HG03571 (cell line): ENCODE measurements at regions not wholly inside any gene's neighbourhood (a gene's known extent, or its start where the extent isn't known, plus 50 kb on each side); places are given as distances from the start of the nearest gene placed in this dataset.
A peak's percentile ranks its signal among the peaks of the same experiment; 100 is the strongest.

Source experiments
- ATAC-seq: cut with Tn5 transposase; IDR thresholded peaks from one replicate; pipeline ENCODE4 v1.9.1; 2021; ENCODE audit not compliant: unreplicated experiment

DNA sequence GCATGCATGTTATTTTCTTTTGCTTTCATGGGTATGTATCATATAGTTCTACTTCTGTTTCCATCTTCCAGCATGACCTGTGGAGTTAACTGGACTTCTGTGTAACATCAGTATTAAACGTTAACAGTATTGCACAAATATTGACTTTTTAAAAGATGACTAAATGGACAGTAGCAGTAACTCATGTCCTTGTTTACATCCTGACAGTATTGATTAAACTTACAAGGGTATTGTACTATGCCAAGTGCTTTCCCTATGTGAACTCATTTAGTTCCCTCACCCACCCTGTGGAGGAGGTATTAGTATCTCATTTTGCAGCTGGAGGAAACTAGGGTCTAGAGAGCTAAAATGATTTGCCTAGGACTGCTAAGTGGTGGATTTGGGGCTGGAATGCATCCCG lies 128.7 kb upstream of the SLC10A2 start:
- no peak for ATAC-seq

- no peak for ATAC-seq
Measured at GRCh38 chr13:103192511-103193135, 126.4 kb upstream of the SLC10A2 start.

DNA sequence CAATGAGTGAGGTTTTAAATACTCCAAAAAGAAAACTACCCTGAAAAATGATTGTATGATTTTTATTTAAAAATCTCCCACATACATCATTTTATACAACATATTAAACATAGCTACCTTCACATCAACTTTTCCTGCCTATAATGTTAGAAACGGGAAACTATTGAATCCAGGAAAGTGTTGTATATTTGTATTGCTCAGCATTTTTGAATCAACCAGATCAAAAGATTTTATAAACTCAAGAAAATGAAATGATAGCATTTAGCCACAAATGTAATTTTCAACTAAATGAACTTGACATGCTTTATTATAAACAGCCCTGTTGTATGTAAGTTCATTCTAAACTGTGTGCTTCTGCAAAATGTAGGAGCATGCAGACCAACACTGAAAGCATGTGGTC lies 124.6 kb upstream of the SLC10A2 start:
- ATAC-seq, result no peak

- no peak for ATAC-seq
Measured at GRCh38 chr13:103188713-103189326, 122.6 kb upstream of the SLC10A2 start.

GRCh38 chr13:103187721-103188156 lies 121.5 kb upstream of the SLC10A2 start:
- ATAC-seq, result no peak

DNA sequence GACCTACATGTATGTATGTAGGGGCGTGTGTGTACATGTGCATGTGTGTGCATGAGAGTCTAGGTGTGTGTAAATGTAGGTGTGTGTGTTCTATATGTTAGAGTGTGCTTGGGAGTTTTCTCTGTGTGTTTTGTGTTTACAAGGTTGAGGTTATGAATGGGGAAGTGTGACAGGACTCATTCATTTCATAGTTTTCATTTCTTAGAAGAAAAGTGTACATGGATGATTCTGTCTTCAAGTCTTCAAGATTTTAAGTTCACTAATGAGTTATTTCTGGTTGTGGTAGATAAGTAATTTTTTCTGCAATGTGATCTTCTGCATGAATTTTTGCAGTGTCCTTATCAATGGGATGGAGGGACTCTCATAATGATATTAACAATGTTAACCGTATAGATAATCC lies 118.2 kb upstream of the SLC10A2 start:
- no peak for ATAC-seq

- ATAC-seq, result no peak
Measured at GRCh38 chr13:103178986-103179943, 113.0 kb upstream of the SLC10A2 start.

- ATAC-seq, result no peak
Measured at GRCh38 chr13:103174966-103175365, 108.7 kb upstream of the SLC10A2 start.

DNA sequence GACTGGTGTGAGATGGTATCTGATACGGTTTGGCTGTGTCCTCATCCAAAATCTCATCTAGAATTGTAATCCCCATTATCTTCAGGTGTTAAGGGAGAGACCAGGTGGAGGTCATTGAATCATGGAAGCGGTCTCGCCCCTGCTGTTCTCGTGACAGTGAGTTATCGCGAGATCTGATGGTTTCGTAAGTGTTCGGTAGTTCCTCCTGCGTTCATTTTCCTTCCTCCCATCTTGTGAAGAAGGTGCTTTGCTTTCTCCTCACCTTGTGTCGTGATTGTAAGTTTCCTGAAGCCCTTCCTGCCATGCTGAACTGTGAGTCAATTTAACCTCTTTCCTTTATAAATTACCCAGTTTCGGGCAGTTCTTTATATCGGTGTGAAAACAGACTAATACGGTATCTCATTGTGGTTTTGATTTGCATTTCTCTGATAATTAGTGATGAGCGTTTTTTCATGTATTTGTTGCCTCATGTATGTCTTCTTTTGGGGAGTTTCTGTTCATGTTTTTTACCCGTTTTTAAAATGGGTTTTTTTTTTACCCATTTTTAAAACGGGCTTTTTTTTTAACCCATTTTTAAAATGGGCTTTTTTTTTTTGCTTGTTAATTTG lies 102.8 kb upstream of the SLC10A2 start:
- no peak for ATAC-seq

DNA sequence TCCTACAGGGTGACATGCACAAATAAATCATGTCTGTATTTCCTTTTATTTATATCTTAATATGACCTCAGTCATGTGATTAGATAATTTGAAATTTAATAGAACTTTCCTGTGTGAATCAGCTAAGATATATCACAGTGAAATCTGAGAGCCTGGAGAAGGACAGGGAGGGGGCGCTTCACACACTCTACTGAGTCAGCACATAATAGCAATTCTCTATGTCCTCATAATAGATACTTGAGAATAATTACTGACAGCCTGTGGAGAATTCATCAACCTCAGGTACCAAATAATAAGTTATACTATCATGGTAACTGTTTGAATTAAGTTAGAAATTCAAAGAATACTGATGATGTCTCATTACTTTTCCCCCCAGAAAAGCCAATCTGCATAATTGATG lies 98.0 kb upstream of the SLC10A2 start:
- ATAC-seq, result no peak

GRCh38 chr13:103161476-103161875 lies 95.3 kb upstream of the SLC10A2 start:
- no peak for ATAC-seq

DNA sequence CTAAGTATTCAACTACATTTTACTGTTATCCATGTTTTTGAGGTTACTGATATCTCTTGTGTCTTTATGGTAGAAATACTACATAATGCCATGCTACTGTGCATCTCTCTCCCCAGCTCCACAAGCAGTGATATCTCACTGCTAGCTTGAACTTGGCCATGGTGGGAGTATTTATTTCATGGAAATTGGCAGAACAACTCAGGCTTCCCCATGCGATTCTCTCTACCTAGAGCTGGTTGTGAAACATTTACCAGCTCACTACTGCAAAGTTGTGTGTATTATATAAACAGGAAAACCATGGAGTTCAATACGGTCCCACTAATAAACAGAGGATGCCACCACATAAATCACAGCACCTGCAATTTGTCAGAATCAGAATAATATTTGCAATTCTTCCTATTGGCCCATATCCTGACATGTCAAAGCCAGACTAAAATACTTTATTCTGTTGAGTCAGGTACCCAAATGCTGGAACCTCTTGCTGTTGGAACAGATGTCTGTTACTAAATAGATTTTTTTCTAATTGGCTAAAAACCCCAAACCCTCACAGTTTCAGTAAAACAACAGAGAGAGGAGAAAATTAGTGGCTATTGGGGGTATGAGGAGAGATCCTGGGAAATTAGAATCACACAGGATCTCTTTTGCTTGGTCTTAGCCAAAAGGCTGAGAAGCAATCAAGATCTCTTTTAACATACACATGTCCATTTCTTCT lies 91.4 kb upstream of the SLC10A2 start:
- no peak for ATAC-seq

DNA sequence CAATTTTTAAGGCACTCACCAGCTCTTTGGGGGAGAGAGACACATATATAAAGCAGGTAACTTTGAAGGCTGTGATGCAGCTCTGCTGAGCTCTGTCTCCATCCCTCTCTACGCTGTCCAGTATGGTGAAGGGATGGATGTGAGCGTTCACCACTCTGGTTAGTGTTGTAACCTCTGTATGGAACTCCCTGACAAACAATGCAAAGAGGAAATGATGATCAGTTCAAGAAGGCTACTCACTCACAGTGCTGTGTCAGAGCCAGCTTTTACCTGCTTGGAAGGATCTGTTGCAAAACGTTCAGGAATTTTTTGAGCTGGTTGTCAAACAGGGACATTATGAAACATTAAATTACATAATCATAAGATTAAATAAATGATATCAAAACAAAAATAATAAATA lies 90.8 kb upstream of the SLC10A2 start:
- no peak for ATAC-seq

DNA sequence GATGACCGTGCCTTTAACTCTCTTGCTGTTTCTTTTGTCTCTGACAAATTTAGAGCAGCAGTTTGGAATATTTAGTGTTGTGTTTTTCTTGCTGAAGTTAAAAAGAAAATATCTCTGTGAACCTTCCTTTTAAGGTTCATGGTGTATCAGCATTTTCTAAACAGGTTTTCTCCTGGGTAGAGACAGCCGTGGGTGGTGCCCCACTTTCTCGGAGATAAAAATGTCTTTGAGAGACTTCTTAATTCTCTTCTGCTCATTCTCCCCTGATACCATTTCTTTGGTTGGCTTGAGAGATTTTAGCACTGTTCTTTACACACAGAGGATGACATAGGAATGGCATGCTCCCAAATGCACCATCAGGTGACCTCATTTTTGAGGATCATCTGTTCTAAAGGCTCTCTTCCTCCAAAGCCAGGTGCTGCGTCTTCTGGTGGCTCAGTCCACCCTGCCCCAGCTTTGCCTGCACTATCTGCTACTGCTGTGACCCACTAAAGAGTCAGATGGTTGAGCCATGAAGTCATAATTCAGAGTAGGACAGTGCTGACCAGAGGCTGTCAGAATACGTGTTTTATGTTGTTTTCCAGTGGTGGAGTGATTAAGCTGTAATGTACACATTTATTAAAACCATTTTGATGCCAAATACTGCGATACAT lies 90.3 kb upstream of the SLC10A2 start:
- no peak for ATAC-seq

DNA sequence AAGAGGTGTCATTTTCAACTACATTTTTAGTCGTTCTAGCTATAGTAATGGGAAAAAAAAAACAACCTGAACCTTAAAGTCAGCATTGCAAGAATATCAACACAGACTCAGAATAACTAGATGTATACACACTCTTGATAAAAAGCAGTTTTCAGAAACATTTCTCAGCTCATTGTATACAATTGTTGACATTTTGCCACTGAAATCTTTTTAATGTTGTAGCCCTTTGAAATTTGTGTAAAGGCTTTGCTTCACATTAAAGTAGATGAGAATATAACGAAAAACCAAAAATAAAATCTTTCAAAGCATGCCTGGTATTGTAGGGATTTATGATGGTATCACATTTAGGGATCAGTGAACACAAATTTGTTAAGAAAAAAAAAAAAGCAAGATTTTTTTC lies 87.2 kb upstream of the SLC10A2 start:
- ATAC-seq, result no peak

DNA sequence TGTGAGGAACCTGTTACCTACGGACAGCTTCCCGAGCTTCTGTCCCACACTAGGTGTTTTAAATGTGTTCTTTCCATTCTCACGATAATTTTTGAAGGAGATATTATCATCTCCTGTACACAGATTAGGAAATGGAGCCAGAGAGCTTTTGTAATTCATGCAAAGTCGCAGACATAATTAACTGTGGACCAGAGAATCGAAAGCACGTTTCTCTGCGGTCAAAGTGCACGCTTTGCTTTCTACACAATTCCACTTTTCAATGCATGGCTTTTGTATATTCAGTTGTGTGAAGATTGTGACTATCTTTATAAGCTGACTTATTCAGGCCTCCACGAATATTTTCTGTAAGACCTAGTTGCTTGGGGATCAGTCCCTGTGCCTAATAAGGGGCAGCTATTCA lies 81.7 kb upstream of the SLC10A2 start:
- no peak for ATAC-seq

DNA sequence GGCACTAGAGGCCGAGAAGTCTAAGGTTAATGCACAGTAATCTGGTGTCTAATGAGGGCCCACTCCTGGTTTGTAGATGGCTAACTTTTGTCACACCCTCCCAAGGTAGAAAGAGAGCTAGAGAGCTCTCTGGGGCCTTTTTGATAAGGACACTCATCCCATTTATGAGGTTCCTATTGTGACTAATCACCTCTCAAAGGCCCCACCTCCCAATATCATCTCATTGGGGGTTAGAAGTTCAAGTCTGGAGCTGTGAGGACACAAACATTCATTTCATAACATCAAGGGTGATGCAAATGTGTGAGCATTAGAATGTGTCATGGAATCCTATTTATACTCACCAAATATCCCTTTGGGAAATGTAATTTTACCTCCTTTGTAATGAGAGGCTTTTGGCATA lies 79.2 kb upstream of the SLC10A2 start:
- ATAC-seq, result no peak

DNA sequence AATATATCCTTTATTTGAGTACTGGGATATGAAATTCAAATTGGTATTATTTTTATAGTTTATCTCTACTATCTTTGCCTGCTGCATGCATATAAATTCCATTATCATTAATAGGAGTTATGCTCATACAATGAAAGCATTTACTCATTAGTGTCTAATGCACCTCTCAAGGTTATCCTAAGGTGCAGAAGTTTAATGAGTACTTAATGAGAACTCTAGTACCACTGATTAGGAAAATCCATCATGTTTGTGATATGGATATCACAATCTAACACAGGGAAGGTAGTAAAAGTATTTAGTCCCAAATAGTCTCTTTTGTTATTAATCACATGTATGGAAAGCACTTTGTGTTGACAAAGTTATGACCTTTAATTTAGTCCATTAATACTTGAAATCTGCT lies 77.2 kb upstream of the SLC10A2 start:
- no peak for ATAC-seq

GRCh38 chr13:103142151-103142550 lies 75.9 kb upstream of the SLC10A2 start:
- no peak for ATAC-seq

GRCh38 chr13:103140001-103140671 lies 73.9 kb upstream of the SLC10A2 start:
- peak; percentile 89 for ATAC-seq
